ENCODE measurements at regions not wholly inside any gene's neighbourhood (a gene's known extent, or its start where the extent isn't known, plus 50 kb on each side); places are given as distances from the start of the nearest gene placed in this dataset.

DNA sequence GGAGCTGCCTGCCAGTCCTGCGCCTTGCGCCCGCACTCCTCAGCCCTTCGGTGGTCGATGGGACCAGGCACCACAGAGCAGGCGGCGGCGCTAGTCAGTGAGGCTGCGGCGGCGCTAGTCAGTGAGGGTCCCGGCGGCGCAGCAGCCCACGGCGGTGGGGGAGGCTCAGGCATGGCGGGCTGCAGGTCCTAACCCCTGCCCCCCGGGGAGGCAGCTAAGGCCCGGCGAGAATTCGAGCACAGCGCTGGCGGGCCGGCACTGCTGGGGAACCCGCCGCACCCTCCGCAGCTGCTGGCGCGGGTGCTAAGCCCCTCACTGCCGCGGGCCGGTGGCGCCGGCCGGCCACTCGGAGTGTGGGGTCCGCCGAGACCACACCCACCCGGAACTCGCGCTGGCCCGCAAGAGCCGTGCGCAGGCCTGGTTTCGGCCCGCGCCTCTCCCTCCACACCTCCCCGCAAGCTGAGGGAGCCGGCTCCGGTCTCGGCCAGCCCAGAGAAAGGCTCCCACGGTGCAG, 867.4 kb downstream of the DSC3 start:
- Histone ChIP-seq H3K27me3 (no peaks in the 10 kb centered on the region), H3K36me3 (no peaks in the 10 kb centered on the region), H3K4me3 (no peak overlapping the region), H3K27ac (no peak overlapping the region), H3F3A (ENCODE audit: low read depth) (no peaks in the 10 kb centered on the region), H3K9ac (no peak overlapping the region), H3K4me2 (no peak overlapping the region), H3K4me1 (no peaks in the 10 kb centered on the region), H3K79me2 (ENCODE audit: low read depth) (no peaks in the 10 kb centered on the region), H3K9me3 (ENCODE audit: low read depth) (no peaks in the 10 kb centered on the region), H4K20me1 (ENCODE audit: low read depth) (no peaks in the 10 kb centered on the region), H2AFZ (replicated peaks) (no peak overlapping the region)
- Mint-ChIP-seq H3K27me3 (ENCODE audit: insufficient read depth, low read depth) (peaks cover 3% of the 10 kb centered on the region), H3K9me3 (peaks cover 7% of the 10 kb centered on the region), H3K4me3 (no peak overlapping the region), H3K27ac (no peak overlapping the region), H3K36me3 (no peaks in the 10 kb centered on the region), H3K4me1 (no peaks in the 10 kb centered on the region)
- TF ChIP-seq EZH2 (IDR thresholded peaks at IDR 0.05) (no peak), EZH2phosphoT487 (IDR thresholded peaks at IDR 0.05) (no peak)
- TF ChIP-seq, protein P1, sequence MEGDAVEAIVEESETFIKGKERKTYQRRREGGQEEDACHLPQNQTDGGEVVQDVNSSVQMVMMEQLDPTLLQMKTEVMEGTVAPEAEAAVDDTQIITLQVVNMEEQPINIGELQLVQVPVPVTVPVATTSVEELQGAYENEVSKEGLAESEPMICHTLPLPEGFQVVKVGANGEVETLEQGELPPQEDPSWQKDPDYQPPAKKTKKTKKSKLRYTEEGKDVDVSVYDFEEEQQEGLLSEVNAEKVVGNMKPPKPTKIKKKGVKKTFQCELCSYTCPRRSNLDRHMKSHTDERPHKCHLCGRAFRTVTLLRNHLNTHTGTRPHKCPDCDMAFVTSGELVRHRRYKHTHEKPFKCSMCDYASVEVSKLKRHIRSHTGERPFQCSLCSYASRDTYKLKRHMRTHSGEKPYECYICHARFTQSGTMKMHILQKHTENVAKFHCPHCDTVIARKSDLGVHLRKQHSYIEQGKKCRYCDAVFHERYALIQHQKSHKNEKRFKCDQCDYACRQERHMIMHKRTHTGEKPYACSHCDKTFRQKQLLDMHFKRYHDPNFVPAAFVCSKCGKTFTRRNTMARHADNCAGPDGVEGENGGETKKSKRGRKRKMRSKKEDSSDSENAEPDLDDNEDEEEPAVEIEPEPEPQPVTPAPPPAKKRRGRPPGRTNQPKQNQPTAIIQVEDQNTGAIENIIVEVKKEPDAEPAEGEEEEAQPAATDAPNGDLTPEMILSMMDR (IDR thresholded peaks at IDR 0.05) = no peak
- DNase-seq (ENCODE audit: low spot score) = no peak

DNA sequence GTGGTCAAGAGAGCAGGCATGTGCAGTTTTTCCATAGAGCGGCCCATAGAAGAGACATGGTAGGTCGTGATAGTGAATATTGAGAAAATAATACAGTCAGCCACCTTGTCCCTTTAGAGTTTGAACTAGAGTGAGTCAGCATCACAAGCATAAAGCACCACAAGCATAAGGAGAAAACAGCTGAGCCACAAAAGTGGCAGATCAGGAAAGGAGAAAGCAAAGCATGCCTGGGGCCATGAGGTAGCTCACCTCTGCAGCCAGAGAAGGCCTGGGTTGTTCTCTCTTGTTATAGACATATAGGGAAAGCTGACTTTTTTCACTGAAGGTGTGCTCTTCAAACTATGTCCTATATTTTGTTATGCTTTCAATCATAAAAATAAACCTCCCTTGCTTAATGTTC, 879.0 kb downstream of the DSC3 start:
- Mint-ChIP-seq H3K4me1 (no peaks in the 10 kb centered on the region), H3K27me3 (ENCODE audit: insufficient read depth, low read depth) (no peaks in the 10 kb centered on the region), H3K4me3 (no peak overlapping the region), H3K9me3 (no peaks in the 10 kb centered on the region), H3K27ac (no peak overlapping the region), H3K36me3 (no peaks in the 10 kb centered on the region)
- Histone ChIP-seq H2AFZ (replicated peaks) (no peak overlapping the region), H4K20me1 (ENCODE audit: low read depth) (no peaks in the 10 kb centered on the region), H3K36me3 (no peaks in the 10 kb centered on the region), H3K9ac (no peak overlapping the region), H3K27me3 (no peaks in the 10 kb centered on the region), H3K27ac (no peak overlapping the region), H3K4me3 (no peak overlapping the region), H3K79me2 (ENCODE audit: low read depth) (no peaks in the 10 kb centered on the region), H3K4me2 (no peak overlapping the region), H3K4me1 (no peaks in the 10 kb centered on the region), H3F3A (ENCODE audit: low read depth) (no peaks in the 10 kb centered on the region), H3K9me3 (ENCODE audit: low read depth) (no peaks in the 10 kb centered on the region)
- TF ChIP-seq EZH2 (IDR thresholded peaks at IDR 0.05) (no peak), EZH2phosphoT487 (IDR thresholded peaks at IDR 0.05) (no peak)
- TF ChIP-seq, protein P1 (IDR thresholded peaks at IDR 0.05) = no peak
- no peak for DNase-seq (ENCODE audit: low spot score)

DNA sequence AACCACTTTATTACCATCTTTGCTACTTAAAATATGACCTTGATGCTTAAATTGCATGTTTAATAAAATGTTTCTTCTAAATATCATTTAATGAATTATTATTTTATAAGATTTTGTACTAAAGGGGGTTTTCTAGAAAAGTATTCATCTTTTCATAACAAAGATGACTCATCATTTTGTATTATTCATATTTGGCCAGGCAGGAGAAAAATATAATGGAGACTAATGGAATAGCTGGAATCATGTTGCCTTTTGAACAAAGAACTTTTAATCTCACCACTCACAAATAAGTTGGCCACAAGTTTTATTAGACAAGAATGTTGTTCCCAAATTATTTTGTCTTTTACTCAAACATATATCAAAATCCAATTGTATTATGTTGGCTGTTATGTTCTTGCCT, 882.4 kb downstream of the DSC3 start:
- H3K4me1 Mint-ChIP-seq = no peaks in the 10 kb centered on the region
- H3K27ac ChIP-seq = no peak overlapping the region
- no peaks in the 10 kb centered on the region for H3K36me3 Mint-ChIP-seq
- no peak overlapping the region for H3K4me3 Mint-ChIP-seq
- no peaks in the 10 kb centered on the region for H4K20me1 ChIP-seq (ENCODE audit: low read depth)
- H3K9me3 Mint-ChIP-seq = no peaks in the 10 kb centered on the region
- no peak overlapping the region for H3K27ac Mint-ChIP-seq
- no peaks in the 10 kb centered on the region for H3K27me3 Mint-ChIP-seq (ENCODE audit: insufficient read depth, low read depth)
- H3K79me2 ChIP-seq (ENCODE audit: low read depth) = no peaks in the 10 kb centered on the region
- H3K9ac ChIP-seq = no peak overlapping the region
- H3K4me2 ChIP-seq = no peak overlapping the region
- H3K36me3 ChIP-seq = no peaks in the 10 kb centered on the region
- H3K27me3 ChIP-seq = no peaks in the 10 kb centered on the region
- TF ChIP-seq EZH2 (IDR thresholded peaks at IDR 0.05) (no peak), EZH2phosphoT487 (IDR thresholded peaks at IDR 0.05) (no peak)
- TF ChIP-seq, protein P1 (IDR thresholded peaks at IDR 0.05) = no peak
- H3K4me1 ChIP-seq = no peaks in the 10 kb centered on the region
- H3K4me3 ChIP-seq = no peak overlapping the region
- DNase-seq (ENCODE audit: low spot score) = no peak
- no peaks in the 10 kb centered on the region for H3K9me3 ChIP-seq (ENCODE audit: low read depth)
- no peaks in the 10 kb centered on the region for H3F3A ChIP-seq (ENCODE audit: low read depth)
- no peak overlapping the region for H2AFZ ChIP-seq (replicated peaks)
